Esophagus squamous epithelium (tissue), 5 donors: ENCODE measurements at regions not wholly inside any gene's neighbourhood (a gene's known extent, or its start where the extent isn't known, plus 50 kb on each side); places are given as distances from the start of the nearest gene placed in this dataset.

Source experiments
- DNase-seq: peaks from one replicate; lab custom pipeline; 2025; lab: John Stamatoyannopoulos, UW
- H3K27ac ChIP-seq, 4 donors: fragments of 200-600 bp; sonication (generic); one replicate each; pipeline ENCODE4 v1.5.1; 2016 to 2019; ENCODE audit warnings: mild to moderate bottlenecking in 1 of 4
- H3K27me3 ChIP-seq, 4 donors: fragments of 200-600 bp; sonication (generic); 1 replicate in 3 of 4; 2 replicates in 1 of 4; pipeline versions ENCODE4 v1.5.1 to v1.6.0; 2017 to 2021; ENCODE audit warnings: antibody characterized with exemption in 1 of 4
- H3K36me3 ChIP-seq, 3 donors: fragments of 200-600 bp; sonication (generic); one replicate each; pipeline ENCODE4 v1.5.1; 2016 to 2019
- H3K4me1 ChIP-seq, 3 donors: fragments of 200-600 bp; sonication (generic); one replicate each; pipeline ENCODE4 v1.5.1; 2017 to 2019
- H3K4me3 ChIP-seq, 4 donors: fragments of 200-600 bp; sonication (generic); 1 replicate in 3 of 4; 2 replicates in 1 of 4; pipeline ENCODE4 v1.5.1; 2016 to 2019; ENCODE audit warnings: mild to moderate bottlenecking in 2 of 4, moderate library complexity in 1 of 4
- H3K9me3 ChIP-seq, 3 donors: fragments of 200-600 bp; sonication (generic); one replicate each; pipeline ENCODE4 v1.5.1; 2016 to 2019
- POLR2A ChIP-seq, 4 donors: fragments of 450-650 bp; IDR thresholded peaks; one replicate each; pipeline ENCODE4 v1.6.1; 2017; ENCODE audit warnings: antibody characterized with exemption in 4 of 4, mild to moderate bottlenecking in 4 of 4, moderate library complexity in 3 of 4
- WGBS, 2 donors: methylation state at CpG; one replicate each; pipeline ENCODE4 v1.1.5; 2018; 5-methylcytosine and 5-hydroxymethylcytosine counted together
- intact Hi-C: fragments of 100-400 bp; cut with DNase I; formaldehyde crosslinking; loops from one replicate; pipeline ENCODE4 v1.15.0; 2022
- TF ChIP-seq, protein P1 (sequence below), 6 experiments: fragments of 450-650 bp in 4 of 6; fragments of 200-600 bp in 2 of 6; sonication (generic) in 2 of 6; IDR thresholded peaks; one replicate each; pipeline ENCODE4 v1.5.1; 2016 to 2019; ENCODE audit warnings: antibody characterized with exemption in 6 of 6, mild to moderate bottlenecking in 4 of 6, moderate library complexity in 4 of 6
- donor health status: DM: yes; HTN: yes; CAD: no.

DNA sequence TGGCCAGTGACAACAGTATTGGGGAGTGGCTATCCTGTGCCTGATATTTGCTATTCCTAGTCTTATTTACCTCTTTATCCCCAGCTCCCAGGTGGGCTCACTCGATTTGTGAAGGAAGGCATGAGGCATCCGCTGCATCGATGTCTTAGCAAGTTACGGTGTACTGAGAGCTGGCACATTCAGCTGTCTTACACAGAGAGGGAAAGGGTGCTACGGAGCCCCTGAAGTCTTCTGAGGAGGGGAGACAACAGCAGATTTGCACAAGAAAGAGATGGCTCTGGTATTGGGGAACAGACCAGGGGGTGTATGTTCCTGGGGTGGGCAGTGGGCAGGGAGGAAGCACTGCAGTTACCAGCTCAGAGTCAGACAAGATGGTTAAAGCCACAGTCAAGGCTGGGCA lies 172.6 kb downstream of the FGF18 start:
- Histone ChIP-seq H3K27me3 (peaks cover 0 to 15% (median 0%) of the 10 kb centered on the region in 4 donors), H3K9me3 (no peaks in the 10 kb centered on the region), H3K27ac (no peak overlapping the region), H3K4me3 (no peak overlapping the region), H3K4me1 (peaks cover 0 to 10% (median 5%) of the 10 kb centered on the region in 3 donors), H3K36me3 (no peaks in the 10 kb centered on the region)
- WGBS, 2 donors: 78 to 100% methylated on average over 4 to 5 of the region's 5 CpGs
- no peak for DNase-seq
- no peak for TF ChIP-seq POLR2A (IDR thresholded peaks at IDR 0.05)
- TF ChIP-seq, protein P1, sequence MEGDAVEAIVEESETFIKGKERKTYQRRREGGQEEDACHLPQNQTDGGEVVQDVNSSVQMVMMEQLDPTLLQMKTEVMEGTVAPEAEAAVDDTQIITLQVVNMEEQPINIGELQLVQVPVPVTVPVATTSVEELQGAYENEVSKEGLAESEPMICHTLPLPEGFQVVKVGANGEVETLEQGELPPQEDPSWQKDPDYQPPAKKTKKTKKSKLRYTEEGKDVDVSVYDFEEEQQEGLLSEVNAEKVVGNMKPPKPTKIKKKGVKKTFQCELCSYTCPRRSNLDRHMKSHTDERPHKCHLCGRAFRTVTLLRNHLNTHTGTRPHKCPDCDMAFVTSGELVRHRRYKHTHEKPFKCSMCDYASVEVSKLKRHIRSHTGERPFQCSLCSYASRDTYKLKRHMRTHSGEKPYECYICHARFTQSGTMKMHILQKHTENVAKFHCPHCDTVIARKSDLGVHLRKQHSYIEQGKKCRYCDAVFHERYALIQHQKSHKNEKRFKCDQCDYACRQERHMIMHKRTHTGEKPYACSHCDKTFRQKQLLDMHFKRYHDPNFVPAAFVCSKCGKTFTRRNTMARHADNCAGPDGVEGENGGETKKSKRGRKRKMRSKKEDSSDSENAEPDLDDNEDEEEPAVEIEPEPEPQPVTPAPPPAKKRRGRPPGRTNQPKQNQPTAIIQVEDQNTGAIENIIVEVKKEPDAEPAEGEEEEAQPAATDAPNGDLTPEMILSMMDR (IDR thresholded peaks at IDR 0.05): no peak
- intact Hi-C loops: no loop called here

DNA sequence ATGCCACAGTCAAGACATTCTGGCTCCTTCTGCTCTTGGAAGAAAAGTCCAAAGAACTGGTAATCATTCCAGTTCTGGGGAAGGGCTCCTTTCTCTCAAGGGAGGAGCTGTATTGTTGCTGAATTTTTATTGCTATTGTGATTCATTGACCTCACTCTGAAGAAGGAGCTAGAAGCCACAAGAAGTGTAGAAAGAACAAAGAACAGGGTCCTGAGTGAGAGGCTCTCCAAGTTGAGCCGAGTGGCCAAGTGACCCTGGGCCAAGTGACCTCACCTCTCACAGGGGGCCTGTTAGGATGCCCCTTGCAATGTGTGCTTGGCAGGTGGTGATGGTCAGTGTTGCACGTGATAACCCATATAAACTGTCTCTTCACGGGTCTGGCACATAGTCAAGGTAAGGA lies 173.3 kb downstream of the FGF18 start:
- no peaks in the 10 kb centered on the region for H3K9me3 ChIP-seq
- no peak for DNase-seq
- no peak overlapping the region for H3K27ac ChIP-seq
- intact Hi-C loops: no loop called here
- 80 to 88% methylated on average over 1 to 3 of the region's 3 CpGs for WGBS, 2 donors
- no peak overlapping the region for H3K4me3 ChIP-seq
- TF ChIP-seq, protein P1 (IDR thresholded peaks at IDR 0.05): no peak
- no peak for TF ChIP-seq POLR2A (IDR thresholded peaks at IDR 0.05)
- peaks cover 0 to 10% (median 0%) of the 10 kb centered on the region in 4 donors for H3K27me3 ChIP-seq
- peaks cover 0 to 10% (median 5%) of the 10 kb centered on the region in 3 donors for H3K4me1 ChIP-seq
- H3K36me3 ChIP-seq: no peaks in the 10 kb centered on the region

DNA sequence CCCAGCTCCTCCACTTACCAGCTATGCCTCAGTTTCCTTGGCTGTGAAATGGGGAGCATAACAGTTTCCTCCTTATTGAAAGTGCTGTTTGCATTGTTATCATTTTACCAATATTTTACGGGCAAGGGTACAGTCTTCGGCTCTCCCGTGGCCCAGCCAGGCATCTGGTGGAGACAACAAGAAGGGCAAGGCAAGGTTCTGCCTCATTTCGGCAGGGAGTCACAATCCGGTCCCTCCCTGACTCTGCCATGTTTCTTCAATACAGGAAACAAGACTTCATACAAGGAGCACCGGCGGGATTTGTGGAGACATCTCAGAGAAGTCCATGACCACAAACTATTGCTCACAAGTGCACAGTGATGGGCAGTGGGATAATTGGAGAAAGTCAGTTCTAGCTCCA lies 174.0 kb downstream of the FGF18 start:
- 84% methylated on average over 6 of the region's 7 CpGs; no CpG with 5 or more reads in 1 of the 2 donors for WGBS, 2 donors
- intact Hi-C loops: no loop called here
- Histone ChIP-seq H3K27me3 (peaks cover 0 to 10% (median 0%) of the 10 kb centered on the region in 4 donors), H3K4me1 (peaks cover 0 to 10% (median 5%) of the 10 kb centered on the region in 3 donors), H3K36me3 (no peaks in the 10 kb centered on the region), H3K27ac (no peak overlapping the region), H3K9me3 (no peaks in the 10 kb centered on the region), H3K4me3 (no peak overlapping the region)
- TF ChIP-seq, protein P1 (IDR thresholded peaks at IDR 0.05): no peak
- DNase-seq: no peak

DNA sequence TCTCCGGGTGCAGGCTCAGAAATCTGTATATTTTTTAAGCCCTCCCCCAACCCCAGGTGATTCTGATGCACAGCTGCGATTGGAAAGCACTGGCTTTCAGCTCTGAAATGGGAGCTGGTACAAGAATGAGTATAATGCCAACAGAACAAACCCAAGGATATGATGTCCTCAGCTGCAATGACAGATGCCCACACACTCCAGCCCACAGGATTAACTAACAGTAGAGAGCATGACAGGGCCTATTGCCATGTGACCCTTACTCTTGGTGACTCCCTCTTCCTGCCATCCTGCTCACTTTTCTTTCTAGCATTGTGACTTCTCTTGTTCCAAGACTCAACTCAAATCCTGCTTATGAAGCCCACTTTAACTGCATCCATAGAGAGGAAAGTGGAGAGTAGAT lies 174.5 kb downstream of the FGF18 start:
- intact Hi-C loops: no loop called here
- no peaks in the 10 kb centered on the region for H3K36me3 ChIP-seq
- TF ChIP-seq, protein P1 (IDR thresholded peaks at IDR 0.05): no peak
- no peak for TF ChIP-seq POLR2A (IDR thresholded peaks at IDR 0.05)
- H3K4me1 ChIP-seq: peaks cover 0 to 10% (median 5%) of the 10 kb centered on the region in 3 donors
- 79 to 100% methylated on average over 1 to 2 of the region's 2 CpGs for WGBS, 2 donors
- H3K9me3 ChIP-seq: no peaks in the 10 kb centered on the region
- no peak overlapping the region for H3K4me3 ChIP-seq
- DNase-seq: no peak
- H3K27me3 ChIP-seq: peaks cover 0 to 6% (median 0%) of the 10 kb centered on the region in 4 donors
- H3K27ac ChIP-seq: no peak overlapping the region

DNA sequence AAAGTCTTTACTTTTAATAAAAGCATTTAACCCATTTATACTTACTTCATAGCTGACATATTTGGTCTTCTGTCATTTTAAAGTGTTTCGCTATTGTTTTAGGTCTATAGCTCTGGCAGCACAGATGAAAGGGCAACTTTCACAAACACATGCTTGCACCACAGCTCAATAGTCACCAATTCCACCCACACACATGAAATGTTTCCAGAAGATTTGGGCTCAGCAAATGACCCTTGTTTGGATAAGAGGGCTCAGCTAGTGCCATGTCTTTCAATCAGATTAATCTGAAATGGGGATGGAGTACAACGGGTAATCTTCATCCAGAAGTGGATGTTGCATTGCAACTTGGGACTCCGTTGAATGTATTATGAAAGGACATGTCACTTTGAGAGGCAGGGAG lies 176.0 kb downstream of the FGF18 start:
- H3K4me1 ChIP-seq: peaks cover 0 to 10% (median 5%) of the 10 kb centered on the region in 3 donors
- peaks cover 0 to 5% (median 0%) of the 10 kb centered on the region in 4 donors for H3K27me3 ChIP-seq
- intact Hi-C loops: no loop called here
- H3K27ac ChIP-seq: peak overlapping the region in 1 of 4 donors; percentile 59
- TF ChIP-seq, protein P1 (IDR thresholded peaks at IDR 0.05): no peak
- no peak for TF ChIP-seq POLR2A (IDR thresholded peaks at IDR 0.05)
- WGBS, 2 donors: 72 to 73% methylated on average over 3 of the region's 3 CpGs
- no peak overlapping the region for H3K4me3 ChIP-seq
- DNase-seq: no peak
- no peaks in the 10 kb centered on the region for H3K36me3 ChIP-seq
- H3K9me3 ChIP-seq: no peaks in the 10 kb centered on the region
